K562 (cell line): ENCODE measurements at regions not wholly inside any gene's neighbourhood (a gene's known extent, or its start where the extent isn't known, plus 50 kb on each side); places are given as distances from the start of the nearest gene placed in this dataset.

Source experiments
- ATAC-seq: fragments of 200-7000 bp; cut with Tn5 transposase; 3 replicates; pipeline ENCODE4 v1.9.1; 2020; ENCODE audit warnings: moderate library complexity
- BruUV-seq: library from RNA; stranded (reverse); fragments of 400-500 nt; replicated peaks from 2 replicates; lab custom pipeline; 2021; lab: Mats Ljungman, UMichigan
- CTCF ChIA-PET: fragments of 300-600 bp; formaldehyde crosslinking; extraction: SDS; loops from one replicate; lab custom pipeline; 2021; ENCODE audit warnings: low intra/inter-chr PET ratio; lab: Yijun Ruan, JAX
- POLR2A ChIA-PET: fragments of 300-600, 350-650 bp; sonication (Branson Sonifier 250); formaldehyde crosslinking; extraction: SDS; loops from one replicate; lab custom pipeline; 2021; ENCODE audit warnings: antibody characterized with exemption, inconsistent platforms; lab: Yijun Ruan, JAX
- DNase-seq, 4 experiments: peaks; one replicate each; pipeline versions ENCODE4 v3.0.0 to v3.0.0-alpha.2; 2011 to 2018; ENCODE audit warnings: low spot score in 3 of 4, mixed read lengths in 3 of 4; ENCODE audit errors: extremely low read depth in 1 of 4
- FAIRE-seq: peaks from 2 replicates; lab custom pipeline; 2011; peaks lifted over from hg19 to GRCh38; lab: Jason Lieb, UNC
- H2AFZ ChIP-seq: 2 replicates; pipeline ENCODE4 v1.6.0; 2011; ENCODE audit warnings: low read depth, low read length, control low read depth, inconsistent platforms
- H3K27ac ChIP-seq: fragments of 200-600 bp; 3 replicates; pipeline ENCODE4 v1.8.0; 2011; ENCODE audit warnings: low read depth, mild to moderate bottlenecking, control low read depth, inconsistent platforms, low read length, moderate library complexity, mixed read lengths; ENCODE audit errors: extremely low read depth
- H3K27me3 ChIP-seq, 2 experiments: fragments of 300-600 bp in 1 of 2; 2 replicates in 1 of 2; 3 replicates in 1 of 2; pipeline versions ENCODE4 v1.6.0 to v1.8.0; 2011; ENCODE audit warnings: inconsistent platforms in 2 of 2, low read length in 2 of 2, mild to moderate bottlenecking in 1 of 2, mixed read lengths in 1 of 2, moderate library complexity in 1 of 2; ENCODE audit not compliant: control insufficient read depth in 2 of 2, insufficient read depth in 2 of 2
- H3K36me3 ChIP-seq: fragments of 300-600 bp; 3 replicates; pipeline ENCODE4 v1.8.0; 2011; ENCODE audit warnings: mild to moderate bottlenecking, low read length, inconsistent platforms; ENCODE audit not compliant: control insufficient read depth, insufficient read depth
- H3K4me1 ChIP-seq, 2 experiments: fragments of 200-600 bp in 1 of 2; replicated peaks in 1 of 2; 2 replicates in 1 of 2; 3 replicates in 1 of 2; pipeline versions ENCODE4 v1.5.1 to v1.8.0; 2011; ENCODE audit warnings: inconsistent platforms in 2 of 2, low read length in 2 of 2, mild to moderate bottlenecking in 1 of 2, mixed read lengths in 1 of 2, moderate library complexity in 1 of 2; ENCODE audit not compliant: control insufficient read depth in 2 of 2, insufficient read depth in 2 of 2
- H3K4me2 ChIP-seq: 2 replicates; pipeline ENCODE4 v1.6.1; 2011; ENCODE audit warnings: low read length, control low read depth, inconsistent platforms, mixed read lengths; ENCODE audit not compliant: insufficient read depth
- H3K4me3 ChIP-seq: fragments of 200-600 bp; sonication (generic), shearing (Covaris generic); 2 replicates; pipeline ENCODE4 v1.5.1; 2016; ENCODE audit warnings: control low read depth, inconsistent platforms
- H3K79me2 ChIP-seq: fragments of 200-600 bp; 3 replicates; pipeline ENCODE4 v1.8.0; 2011; ENCODE audit warnings: low read length, inconsistent platforms; ENCODE audit not compliant: control insufficient read depth, insufficient read depth
- H3K9ac ChIP-seq, 2 experiments: 2 replicates each; pipeline versions ENCODE4 v1.6.0 to v1.6.1; 2011; ENCODE audit warnings: low read depth in 2 of 2, low read length in 2 of 2, control low read depth in 1 of 2, inconsistent platforms in 1 of 2, mild to moderate bottlenecking in 1 of 2, mixed read lengths in 1 of 2; ENCODE audit not compliant: insufficient read depth in 1 of 2
- H3K9me1 ChIP-seq: one replicate; pipeline ENCODE4 v1.6.0; 2011; ENCODE audit warnings: inconsistent platforms, mild to moderate bottlenecking, low read length, moderate library complexity; ENCODE audit not compliant: control insufficient read depth, insufficient read depth
- H3K9me3 ChIP-seq: replicated peaks from 2 replicates; pipeline ENCODE4 v1.5.1; 2011; ENCODE audit warnings: low read depth, low read length, inconsistent platforms; ENCODE audit not compliant: control insufficient read depth, insufficient read depth
- H4K20me1 ChIP-seq: replicated peaks from 2 replicates; pipeline ENCODE4 v1.6.1; 2011; ENCODE audit warnings: low read length, inconsistent platforms, mixed read lengths; ENCODE audit not compliant: control insufficient read depth, insufficient read depth
- MED1 ChIP-seq: sonication (generic); formaldehyde crosslinking; IDR thresholded peaks from 2 replicates; pipeline ENCODE4 v1.8.1; 2023; ENCODE audit warnings: missing genetic modification reagents, borderline replicate concordance
- NONO ChIP-seq, 2 experiments: fragments of 200-400 bp in 1 of 2; fragments of 450-650 bp in 1 of 2; formaldehyde crosslinking in 1 of 2; IDR thresholded peaks; 2 replicates each; pipeline ENCODE4 v1.6.1; 2017; ENCODE audit warnings: low read depth in 2 of 2, mild to moderate bottlenecking in 2 of 2, moderate library complexity in 2 of 2, low read length in 1 of 2
- POLR3G ChIP-seq: IDR thresholded peaks from 2 replicates; pipeline ENCODE4 v1.6.1; 2011; ENCODE audit not compliant: insufficient read length, insufficient replicate concordance; ENCODE audit errors: extremely low read depth
- PRMT5 ChIP-seq: sonication (generic); formaldehyde crosslinking; IDR thresholded peaks from 2 replicates; pipeline ENCODE4 v1.5.0; 2020; ENCODE audit warnings: missing genetic modification reagents
- ZNF695 ChIP-seq: fragments of 450-650 bp; formaldehyde crosslinking; IDR thresholded peaks from 2 replicates; pipeline ENCODE4 v1.4.0; 2020; ENCODE audit warnings: mild to moderate bottlenecking, moderate library complexity
- WGBS: fragments of 100-300 bp; shearing (Covaris generic); methylation state at CpG from one replicate; pipeline ENCODE4 v1.1.6; 2016; ENCODE audit warnings: low coverage, mixed read lengths; ENCODE audit not compliant: insufficient coverage; ENCODE audit errors: missing lambda C conversion rate; 5-methylcytosine and 5-hydroxymethylcytosine counted together
- in situ Hi-C: fragments of 300-500 bp; cut with MboI; formaldehyde crosslinking; loops from 4 replicates; pipeline ENCODE4 v1.15.0; 2018; ENCODE audit warnings: inconsistent platforms, mixed read lengths
- intact Hi-C: fragments of 100-400 bp; cut with micrococcal nuclease; formaldehyde crosslinking; loops from 2 replicates; pipeline ENCODE4 v1.14.2; 2022
- TF ChIP-seq, protein P1 (sequence below): fragments of 450-650 bp; formaldehyde crosslinking; IDR thresholded peaks from 2 replicates; pipeline ENCODE4 v1.4.0; 2022; ENCODE audit warnings: missing genetic modification characterization
- TF ChIP-seq, protein P2 (sequence below): sonication (generic); formaldehyde crosslinking; IDR thresholded peaks from 2 replicates; pipeline ENCODE4 v1.8.0; 2022; ENCODE audit warnings: mild to moderate bottlenecking, missing genetic modification reagents
- TF ChIP-seq, protein P3 (sequence below): fragments of 450-650 bp; conservative IDR thresholded peaks from 2 replicates; pipeline ENCODE4 v1.6.1; 2016; ENCODE audit warnings: missing genetic modification characterization, low read depth, mild to moderate bottlenecking, control low read depth, missing compliant biosample characterization

DNA sequence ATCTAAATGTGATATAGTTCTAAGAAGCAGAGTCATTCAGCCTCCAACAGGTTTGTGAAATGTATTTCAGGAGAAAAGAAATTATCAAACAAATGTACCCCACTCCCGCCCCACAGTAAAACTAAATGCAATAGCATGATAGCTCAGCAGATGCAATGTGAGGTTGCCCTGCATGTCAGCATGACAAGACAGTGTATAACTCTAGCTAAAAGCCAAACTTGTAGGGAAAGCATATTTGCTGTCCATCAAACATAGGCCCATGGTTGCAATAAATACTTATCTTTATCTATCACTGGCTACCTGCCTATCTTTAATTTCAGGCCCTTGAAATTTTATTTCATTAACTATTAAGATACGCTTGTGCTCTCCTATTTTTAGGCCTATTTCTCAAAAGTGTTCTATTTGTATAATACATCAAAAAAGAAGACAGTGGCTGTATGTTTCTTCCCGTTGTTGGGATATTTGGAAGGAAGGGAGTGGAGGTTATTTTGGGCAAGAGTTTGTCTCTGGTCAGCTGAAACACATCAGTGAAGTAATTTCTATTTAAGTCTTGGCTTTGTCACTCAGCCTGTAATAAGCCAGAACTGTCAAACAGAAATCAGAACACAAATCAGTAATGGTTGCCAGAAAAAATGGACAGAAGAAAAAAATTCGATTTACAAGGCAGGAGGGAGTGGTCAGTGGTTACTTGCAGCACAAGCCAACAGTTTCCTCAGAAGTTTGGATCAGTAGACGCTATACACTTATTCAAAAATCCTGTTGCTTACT is 307.4 kb upstream of the ADGRL2 start:
- no TSS peak for BruUV-seq
- ChIA-PET CTCF (no interaction called here), POLR2A (no interaction called here)
- Histone ChIP-seq H3K79me2 (no peaks in the 10 kb centered on the region), H3K27me3 (no peaks in the 10 kb centered on the region), H3K9me1 (no peaks in the 10 kb centered on the region), H3K4me2 (no peak overlapping the region), H3K9me3 (no peaks in the 10 kb centered on the region), H3K4me3 (no peak overlapping the region), H3K27ac (no peak overlapping the region), H4K20me1 (no peaks in the 10 kb centered on the region), H3K9ac (no peak overlapping the region), H2AFZ (no peak overlapping the region), H3K4me1 (no peaks in the 10 kb centered on the region), H3K36me3 (no peaks in the 10 kb centered on the region)
- in situ Hi-C loops (no loop called here), intact Hi-C loops (no loop called here)
- TF ChIP-seq, protein P1, sequence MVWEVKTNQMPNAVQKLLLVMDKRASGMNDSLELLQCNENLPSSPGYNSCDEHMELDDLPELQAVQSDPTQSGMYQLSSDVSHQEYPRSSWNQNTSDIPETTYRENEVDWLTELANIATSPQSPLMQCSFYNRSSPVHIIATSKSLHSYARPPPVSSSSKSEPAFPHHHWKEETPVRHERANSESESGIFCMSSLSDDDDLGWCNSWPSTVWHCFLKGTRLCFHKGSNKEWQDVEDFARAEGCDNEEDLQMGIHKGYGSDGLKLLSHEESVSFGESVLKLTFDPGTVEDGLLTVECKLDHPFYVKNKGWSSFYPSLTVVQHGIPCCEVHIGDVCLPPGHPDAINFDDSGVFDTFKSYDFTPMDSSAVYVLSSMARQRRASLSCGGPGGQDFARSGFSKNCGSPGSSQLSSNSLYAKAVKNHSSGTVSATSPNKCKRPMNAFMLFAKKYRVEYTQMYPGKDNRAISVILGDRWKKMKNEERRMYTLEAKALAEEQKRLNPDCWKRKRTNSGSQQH (CRISPR knock-in tag), result no peak
- TF ChIP-seq PRMT5 (CRISPR knock-in tag), result no peak
- no peak for TF ChIP-seq NONO (IDR thresholded peaks at IDR 0.05; ENCODE audit: low read depth in 2 of 2, low read length in 1 of 2)
- TF ChIP-seq, protein P2, sequence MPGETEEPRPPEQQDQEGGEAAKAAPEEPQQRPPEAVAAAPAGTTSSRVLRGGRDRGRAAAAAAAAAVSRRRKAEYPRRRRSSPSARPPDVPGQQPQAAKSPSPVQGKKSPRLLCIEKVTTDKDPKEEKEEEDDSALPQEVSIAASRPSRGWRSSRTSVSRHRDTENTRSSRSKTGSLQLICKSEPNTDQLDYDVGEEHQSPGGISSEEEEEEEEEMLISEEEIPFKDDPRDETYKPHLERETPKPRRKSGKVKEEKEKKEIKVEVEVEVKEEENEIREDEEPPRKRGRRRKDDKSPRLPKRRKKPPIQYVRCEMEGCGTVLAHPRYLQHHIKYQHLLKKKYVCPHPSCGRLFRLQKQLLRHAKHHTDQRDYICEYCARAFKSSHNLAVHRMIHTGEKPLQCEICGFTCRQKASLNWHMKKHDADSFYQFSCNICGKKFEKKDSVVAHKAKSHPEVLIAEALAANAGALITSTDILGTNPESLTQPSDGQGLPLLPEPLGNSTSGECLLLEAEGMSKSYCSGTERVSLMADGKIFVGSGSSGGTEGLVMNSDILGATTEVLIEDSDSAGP (CRISPR knock-in tag), result no peak
- no peak for TF ChIP-seq MED1 (CRISPR knock-in tag)
- TF ChIP-seq POLR3G, result no peak
- TF ChIP-seq, protein P3, sequence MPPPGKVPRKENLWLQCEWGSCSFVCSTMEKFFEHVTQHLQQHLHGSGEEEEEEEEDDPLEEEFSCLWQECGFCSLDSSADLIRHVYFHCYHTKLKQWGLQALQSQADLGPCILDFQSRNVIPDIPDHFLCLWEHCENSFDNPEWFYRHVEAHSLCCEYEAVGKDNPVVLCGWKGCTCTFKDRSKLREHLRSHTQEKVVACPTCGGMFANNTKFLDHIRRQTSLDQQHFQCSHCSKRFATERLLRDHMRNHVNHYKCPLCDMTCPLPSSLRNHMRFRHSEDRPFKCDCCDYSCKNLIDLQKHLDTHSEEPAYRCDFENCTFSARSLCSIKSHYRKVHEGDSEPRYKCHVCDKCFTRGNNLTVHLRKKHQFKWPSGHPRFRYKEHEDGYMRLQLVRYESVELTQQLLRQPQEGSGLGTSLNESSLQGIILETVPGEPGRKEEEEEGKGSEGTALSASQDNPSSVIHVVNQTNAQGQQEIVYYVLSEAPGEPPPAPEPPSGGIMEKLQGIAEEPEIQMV (tag), result no peak
- no peak for TF ChIP-seq ZNF695 (CRISPR knock-in tag)
- no peak for ATAC-seq
- DNase-seq, result no peak
- no peak for FAIRE-seq
- WGBS, result 0% methylated on average over 5 of the region's 5 CpGs
